SK-N-SH (cell line): ENCODE measurements at regions not wholly inside any gene's neighbourhood (a gene's known extent, or its start where the extent isn't known, plus 50 kb on each side); places are given as distances from the start of the nearest gene placed in this dataset.

Source experiments
- CTCF ChIA-PET: fragments of 300-600, 350-600 bp; formaldehyde crosslinking; extraction: SDS; loops from one replicate; lab custom pipeline; 2021; lab: Yijun Ruan, JAX
- POLR2A ChIA-PET: fragments of 350-600 bp; sonication (Branson Sonifier 250); formaldehyde crosslinking; extraction: SDS; loops from one replicate; lab custom pipeline; 2020; ENCODE audit warnings: antibody characterized with exemption, inconsistent platforms; lab: Yijun Ruan, JAX
- DNase-seq: peaks from one replicate; pipeline ENCODE4 v3.0.0; 2012
- H2AFZ ChIP-seq: fragments of 200-600 bp; sonication (generic); 2 replicates; pipeline ENCODE4 v1.8.1; 2016; ENCODE audit warnings: antibody characterized with exemption, mild to moderate bottlenecking, low read depth
- H3F3A ChIP-seq: fragments of 200-600 bp; sonication (generic); replicated peaks from 2 replicates; pipeline ENCODE3; 2016; ENCODE audit warnings: antibody characterized with exemption, mild to moderate bottlenecking; ENCODE audit not compliant: insufficient read depth
- H3K27ac ChIP-seq, 2 experiments: fragments of 200-500 bp in 1 of 2; fragments of 200-600 bp in 1 of 2; sonication (Bioruptor generic) in 1 of 2; sonication (generic), shearing (Covaris generic) in 1 of 2; 2 replicates each; pipeline versions ENCODE4 v1.5.1 to v1.6.1; 2014 to 2016; ENCODE audit warnings: low read depth in 2 of 2, inconsistent platforms in 1 of 2, low read length in 1 of 2, mild to moderate bottlenecking in 1 of 2, mixed read lengths in 1 of 2
- H3K27me3 ChIP-seq: fragments of 200-600 bp; sonication (generic), shearing (Covaris generic); 2 replicates; pipeline ENCODE4 v1.6.1; 2016; ENCODE audit warnings: mixed run types; ENCODE audit not compliant: insufficient read depth
- H3K36me3 ChIP-seq, 2 experiments: fragments of 200-500 bp in 1 of 2; fragments of 200-600 bp in 1 of 2; sonication (Bioruptor generic) in 1 of 2; sonication (generic) in 1 of 2; replicated peaks in 1 of 2; 2 replicates each; pipeline versions ENCODE3 to v1.5.1; 2014 to 2016; ENCODE audit warnings: low read length in 1 of 2, mild to moderate bottlenecking in 1 of 2; ENCODE audit not compliant: insufficient read depth in 2 of 2, control insufficient read depth in 1 of 2
- H3K4me1 ChIP-seq, 2 experiments: fragments of 200-500 bp in 1 of 2; fragments of 200-600 bp in 1 of 2; sonication (Bioruptor generic) in 1 of 2; sonication (generic), shearing (Covaris generic) in 1 of 2; 2 replicates each; pipeline versions ENCODE4 v1.5.1 to v1.6.1; 2014 to 2016; ENCODE audit warnings: low read depth in 1 of 2, low read length in 1 of 2, mixed run types in 1 of 2; ENCODE audit not compliant: insufficient read depth in 2 of 2, control insufficient read depth in 1 of 2
- H3K4me2 ChIP-seq: fragments of 200-600 bp; sonication (generic), shearing (Covaris generic); 2 replicates; pipeline ENCODE4 v1.6.1; 2017; ENCODE audit warnings: mixed run types
- H3K4me3 ChIP-seq, 2 experiments: fragments of 200-500 bp in 1 of 2; fragments of 200-600 bp in 1 of 2; sonication (Bioruptor generic) in 1 of 2; sonication (generic), shearing (Covaris generic) in 1 of 2; 2 replicates each; pipeline versions ENCODE4 v1.5.1 to v1.8.1; 2014 to 2016; ENCODE audit warnings: low read depth in 2 of 2, inconsistent platforms in 1 of 2, low read length in 1 of 2, mild to moderate bottlenecking in 1 of 2, mixed read lengths in 1 of 2, moderate library complexity in 1 of 2
- H3K79me2 ChIP-seq: fragments of 200-600 bp; sonication (generic); 2 replicates; pipeline ENCODE4 v1.8.1; 2017; ENCODE audit warnings: mild to moderate bottlenecking; ENCODE audit not compliant: insufficient read depth
- H3K9ac ChIP-seq: fragments of 200-600 bp; sonication (generic); 2 replicates; pipeline ENCODE4 v1.6.1; 2017; ENCODE audit warnings: mixed run types
- H3K9me2 ChIP-seq: fragments of 200-600 bp; sonication (generic); 2 replicates; pipeline ENCODE4 v1.6.1; 2017; ENCODE audit warnings: mixed run types
- H3K9me3 ChIP-seq: fragments of 200-600 bp; sonication (generic); 2 replicates; pipeline ENCODE4 v1.6.1; 2017; ENCODE audit warnings: mixed run types, mild to moderate bottlenecking, moderate library complexity
- H4K20me1 ChIP-seq: fragments of 200-600 bp; sonication (generic); 2 replicates; pipeline ENCODE4 v1.6.1; 2017; ENCODE audit warnings: mild to moderate bottlenecking, mixed run types; ENCODE audit not compliant: insufficient read depth
- ELF1 ChIP-seq: IDR thresholded peaks from 2 replicates; pipeline ENCODE4 v1.4.0; 2012
- EP300 ChIP-seq, 2 experiments: IDR thresholded peaks; 2 replicates each; pipeline versions ENCODE4 v1.4.0 to v1.6.1; 2012; ENCODE audit warnings: borderline replicate concordance in 1 of 2, low read depth in 1 of 2, low read length in 1 of 2
- EZH2phosphoT487 ChIP-seq: fragments of 200-600 bp; sonication (generic); IDR thresholded peaks from 2 replicates; pipeline ENCODE4 v1.6.1; 2017; ENCODE audit warnings: low read depth, mixed run types, mild to moderate bottlenecking, antibody characterized with exemption, moderate library complexity, borderline replicate concordance
- FOXJ3 ChIP-seq: sonication (generic); formaldehyde crosslinking; IDR thresholded peaks from 2 replicates; pipeline ENCODE4 v1.5.1; 2020; ENCODE audit warnings: mild to moderate bottlenecking, missing genetic modification reagents
- FOXM1 ChIP-seq: IDR thresholded peaks from 2 replicates; pipeline ENCODE4 v1.4.0; 2012; ENCODE audit warnings: low read depth, mild to moderate bottlenecking
- PBX3 ChIP-seq: IDR thresholded peaks from 2 replicates; pipeline ENCODE4; 2012
- RAD21 ChIP-seq: IDR thresholded peaks from 2 replicates; pipeline ENCODE4 v1.6.1; 2012; ENCODE audit warnings: mild to moderate bottlenecking, low read length
- RCOR1 ChIP-seq: fragments of 150-350 bp; IDR thresholded peaks from 2 replicates; pipeline ENCODE4 v1.6.1; 2017; ENCODE audit warnings: antibody characterized with exemption, low read length
- RFX5 ChIP-seq: IDR thresholded peaks from 2 replicates; pipeline ENCODE4 v1.6.1; 2012; ENCODE audit warnings: mild to moderate bottlenecking, improper control_type of control experiment, low read length
- SIN3A ChIP-seq: IDR thresholded peaks from 2 replicates; pipeline ENCODE4 v1.6.1; 2012; ENCODE audit warnings: low read depth, mild to moderate bottlenecking, low read length, moderate library complexity, borderline replicate concordance
- TCF12 ChIP-seq: IDR thresholded peaks from 2 replicates; pipeline ENCODE4 v1.4.0; 2012
- TEAD4 ChIP-seq: IDR thresholded peaks from 2 replicates; pipeline ENCODE4 v1.4.0; 2012; ENCODE audit warnings: mild to moderate bottlenecking, borderline replicate concordance; ENCODE audit not compliant: insufficient read depth
- USF2 ChIP-seq: fragments of 150-350 bp; IDR thresholded peaks from 2 replicates; pipeline ENCODE4 v1.6.1; 2017; ENCODE audit warnings: antibody characterized with exemption, low read length, low read depth, borderline replicate concordance
- YY1 ChIP-seq: IDR thresholded peaks from 2 replicates; pipeline ENCODE4 v1.4.0; 2012; ENCODE audit warnings: low read depth, mild to moderate bottlenecking
- WGBS: methylation state at CpG from one replicate; pipeline ENCODE4 v1.1.6; 2017; ENCODE audit warnings: low lambda C conversion rate; 5-methylcytosine and 5-hydroxymethylcytosine counted together
- TF ChIP-seq, protein P1 (sequence below): fragments of 150-350 bp; IDR thresholded peaks from 2 replicates; pipeline ENCODE4 v1.6.1; 2016; ENCODE audit warnings: mild to moderate bottlenecking, low read depth, low read length
- TF ChIP-seq, protein P2 (sequence below): IDR thresholded peaks from 2 replicates; pipeline ENCODE4 v1.4.0; 2012; ENCODE audit warnings: low read depth

DNA sequence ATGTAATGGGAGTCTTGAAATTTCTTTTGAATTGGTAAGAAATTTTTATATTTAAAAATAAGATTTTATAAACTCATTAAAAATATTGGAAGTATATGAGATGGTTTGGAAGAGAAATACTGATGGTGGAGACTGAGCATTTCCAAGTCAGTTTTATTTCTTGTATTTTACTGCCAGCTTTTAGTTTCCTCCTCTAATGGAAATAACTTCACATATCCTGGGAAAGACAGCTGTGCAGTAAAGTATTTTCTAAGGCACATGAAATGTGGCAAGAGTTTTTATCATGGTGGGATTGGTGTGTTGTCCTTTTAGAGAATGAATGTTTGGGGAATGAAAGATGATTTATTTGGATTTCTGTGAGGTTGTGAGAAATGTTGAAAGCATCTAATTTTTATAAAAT lies 346.9 kb upstream of the RGS6 start:
- H3K27me3 ChIP-seq, result no peaks in the 10 kb centered on the region
- H3K9me2 ChIP-seq, result no peaks in the 10 kb centered on the region
- CTCF ChIA-PET, result interaction anchor here (1.1 to 1.9 kb wide), 2 partner anchors 122 to 168 kb away, joined by 3 to 5 read pairs; no protein-coding TSS in a partner anchor
- H3K9ac ChIP-seq, result peak overlapping the region; percentile 54; the same call in 1 of the 2 replicates
- peak overlapping the region; percentile 58 to 97 for H3K27ac ChIP-seq
- H3K79me2 ChIP-seq, result peaks cover 66% of the 10 kb centered on the region
- H3K9me3 ChIP-seq, result no peaks in the 10 kb centered on the region
- H3F3A ChIP-seq, result peaks cover 41% of the 10 kb centered on the region
- H4K20me1 ChIP-seq, result no peaks in the 10 kb centered on the region
- peak overlapping the region in 1 of 2 experiments; percentile 62; a peak in 1 of 4 replicates for H3K4me3 ChIP-seq
- H3K4me2 ChIP-seq, result peak overlapping the region; percentile 81
- H2AFZ ChIP-seq, result no peak overlapping the region
- no peaks in the 10 kb centered on the region for H3K36me3 ChIP-seq
- POLR2A ChIA-PET, result interaction anchor here (0.6 to 1.5 kb wide), 5 partner anchors 9 to 264 kb away, joined by 3 to 10 read pairs (median 3); no protein-coding TSS in a partner anchor
- TF ChIP-seq EZH2phosphoT487 (no peak), SIN3A (no peak), RAD21 (no peak), TCF12 (no peak)
- TF ChIP-seq, protein P1, sequence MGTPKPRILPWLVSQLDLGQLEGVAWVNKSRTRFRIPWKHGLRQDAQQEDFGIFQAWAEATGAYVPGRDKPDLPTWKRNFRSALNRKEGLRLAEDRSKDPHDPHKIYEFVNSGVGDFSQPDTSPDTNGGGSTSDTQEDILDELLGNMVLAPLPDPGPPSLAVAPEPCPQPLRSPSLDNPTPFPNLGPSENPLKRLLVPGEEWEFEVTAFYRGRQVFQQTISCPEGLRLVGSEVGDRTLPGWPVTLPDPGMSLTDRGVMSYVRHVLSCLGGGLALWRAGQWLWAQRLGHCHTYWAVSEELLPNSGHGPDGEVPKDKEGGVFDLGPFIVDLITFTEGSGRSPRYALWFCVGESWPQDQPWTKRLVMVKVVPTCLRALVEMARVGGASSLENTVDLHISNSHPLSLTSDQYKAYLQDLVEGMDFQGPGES, result no peak
- peaks cover 41 to 51% of the 10 kb centered on the region in 2 experiments for H3K4me1 ChIP-seq
- no peak for DNase-seq

- no peaks in the 10 kb centered on the region for H3K36me3 ChIP-seq
- H3K79me2 ChIP-seq, result peaks cover 65% of the 10 kb centered on the region
- POLR2A ChIA-PET, result interaction anchor here (0.6 to 1.5 kb wide), 5 partner anchors 9 to 265 kb away, joined by 3 to 10 read pairs (median 4); no protein-coding TSS in a partner anchor
- H4K20me1 ChIP-seq, result no peaks in the 10 kb centered on the region
- peak overlapping the region; percentile 46 to 62 for H3K4me3 ChIP-seq
- H3F3A ChIP-seq, result peaks cover 44% of the 10 kb centered on the region
- CTCF ChIA-PET, result interaction anchor here (0.8 to 1.9 kb wide), 4 partner anchors 9 to 167 kb away, joined by 3 to 5 read pairs (median 3); no protein-coding TSS in a partner anchor
- H3K27me3 ChIP-seq, result no peaks in the 10 kb centered on the region
- H3K9me2 ChIP-seq, result no peaks in the 10 kb centered on the region
- peak overlapping the region; percentile 58 to 97 for H3K27ac ChIP-seq
- peak; percentile 20 for DNase-seq
- H2AFZ ChIP-seq, result 0 out of 2 replicates have a peak overlapping the region, but pooled peaks have one; percentile 5
- H3K9me3 ChIP-seq, result no peaks in the 10 kb centered on the region
- H3K9ac ChIP-seq, result peak overlapping the region; percentile 54; the same call in 1 of the 2 replicates
- peak overlapping the region; percentile 81 for H3K4me2 ChIP-seq
- 11% methylated on average over 14 of the region's 14 CpGs for WGBS
- H3K4me1 ChIP-seq, result peaks cover 45 to 47% of the 10 kb centered on the region in 2 experiments
- TF ChIP-seq TEAD4 (0 out of 2 replicates have a peak, but pooled peaks have one; percentile 5), TCF12 (peak; percentile 15; the same call in 1 of the 2 replicates), SIN3A (peak; percentile 15; the same call in 1 of the 2 replicates), EZH2phosphoT487 (no peak), RFX5 (0 out of 2 replicates have a peak, but pooled peaks have one; percentile 54), EP300 (IDR thresholded peaks at IDR 0.05; ENCODE audit: borderline replicate concordance in 1 of 2, low read depth in 1 of 2, low read length in 1 of 2) (0 out of 4 replicates have a peak, but pooled peaks of 1 of the 2 experiments have one; percentile 20), PBX3 (peak; percentile 31; the same call in 1 of the 2 replicates), ELF1 (no peak), FOXM1 (no peak), FOXJ3 (CRISPR knock-in tag) (no peak), USF2 (no peak), RAD21 (0 out of 2 replicates have a peak, but pooled peaks have one; percentile 2), RCOR1 (0 out of 2 replicates have a peak, but pooled peaks have one; percentile 15), YY1 (0 out of 2 replicates have a peak, but pooled peaks have one; percentile 6)
- TF ChIP-seq, protein P2, sequence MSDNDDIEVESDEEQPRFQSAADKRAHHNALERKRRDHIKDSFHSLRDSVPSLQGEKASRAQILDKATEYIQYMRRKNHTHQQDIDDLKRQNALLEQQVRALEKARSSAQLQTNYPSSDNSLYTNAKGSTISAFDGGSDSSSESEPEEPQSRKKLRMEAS, result peak; percentile 27; the same call in 1 of the 2 replicates
Observed at GRCh38 chr14:71586131-71586897, 345.9 kb upstream of the RGS6 start.
